GM10248 (cell line): ENCODE measurements at regions not wholly inside any gene's neighbourhood (a gene's known extent, or its start where the extent isn't known, plus 50 kb on each side); places are given as distances from the start of the nearest gene placed in this dataset.

Experiments used
- CTCF ChIA-PET: fragments of 300-600 bp; sonication (Branson Sonifier 250); formaldehyde crosslinking; extraction: SDS; loops from one replicate; lab custom pipeline; 2021; ENCODE audit warnings: antibody characterized with exemption; lab: Yijun Ruan, JAX
- POLR2A ChIA-PET: fragments of 350-650 bp; sonication (Branson Sonifier 250); formaldehyde crosslinking; extraction: SDS; loops from one replicate; lab custom pipeline; 2020; ENCODE audit warnings: antibody characterized with exemption; lab: Yijun Ruan, JAX
- DNase-seq: peaks from one replicate; pipeline ENCODE4 v3.0.0; 2012; ENCODE audit errors: extremely low spot score
- TF ChIP-seq, protein P1 (sequence below): IDR thresholded peaks from 2 replicates; pipeline ENCODE4 v1.5.1; 2012; ENCODE audit warnings: mild to moderate bottlenecking, low read depth; ENCODE audit errors: extremely low read depth, missing control alignments, control extremely low read depth

DNA sequence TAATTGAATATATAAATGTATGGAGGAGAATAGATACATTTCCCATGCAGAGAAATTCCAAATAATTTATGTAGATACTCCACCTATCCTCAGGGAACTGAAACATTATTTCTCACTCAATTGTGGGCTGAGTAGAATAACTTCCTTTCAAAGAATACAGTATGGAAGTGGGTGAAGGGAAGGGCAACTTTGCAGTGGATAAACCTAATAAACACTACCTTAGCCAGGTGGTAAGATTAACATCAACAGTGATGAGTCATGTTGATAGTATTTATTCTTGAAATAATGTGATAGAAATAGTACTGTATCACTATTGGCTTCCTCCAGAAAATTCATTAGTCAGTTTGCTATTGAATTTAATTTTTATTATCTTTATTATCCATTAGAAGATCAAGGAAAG, 716.4 kb upstream of the CHAC2 start:
- POLR2A ChIA-PET: no interaction called here
- CTCF ChIA-PET: no interaction called here
- DNase-seq: no peak
- TF ChIP-seq, protein P1, sequence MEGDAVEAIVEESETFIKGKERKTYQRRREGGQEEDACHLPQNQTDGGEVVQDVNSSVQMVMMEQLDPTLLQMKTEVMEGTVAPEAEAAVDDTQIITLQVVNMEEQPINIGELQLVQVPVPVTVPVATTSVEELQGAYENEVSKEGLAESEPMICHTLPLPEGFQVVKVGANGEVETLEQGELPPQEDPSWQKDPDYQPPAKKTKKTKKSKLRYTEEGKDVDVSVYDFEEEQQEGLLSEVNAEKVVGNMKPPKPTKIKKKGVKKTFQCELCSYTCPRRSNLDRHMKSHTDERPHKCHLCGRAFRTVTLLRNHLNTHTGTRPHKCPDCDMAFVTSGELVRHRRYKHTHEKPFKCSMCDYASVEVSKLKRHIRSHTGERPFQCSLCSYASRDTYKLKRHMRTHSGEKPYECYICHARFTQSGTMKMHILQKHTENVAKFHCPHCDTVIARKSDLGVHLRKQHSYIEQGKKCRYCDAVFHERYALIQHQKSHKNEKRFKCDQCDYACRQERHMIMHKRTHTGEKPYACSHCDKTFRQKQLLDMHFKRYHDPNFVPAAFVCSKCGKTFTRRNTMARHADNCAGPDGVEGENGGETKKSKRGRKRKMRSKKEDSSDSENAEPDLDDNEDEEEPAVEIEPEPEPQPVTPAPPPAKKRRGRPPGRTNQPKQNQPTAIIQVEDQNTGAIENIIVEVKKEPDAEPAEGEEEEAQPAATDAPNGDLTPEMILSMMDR: no peak

GRCh38 chr2:53040536-53041229, 726.9 kb upstream of the CHAC2 start:
- no peak for DNase-seq
- CTCF ChIA-PET: no interaction called here
- TF ChIP-seq, protein P1: no peak
- POLR2A ChIA-PET: no interaction called here

DNA sequence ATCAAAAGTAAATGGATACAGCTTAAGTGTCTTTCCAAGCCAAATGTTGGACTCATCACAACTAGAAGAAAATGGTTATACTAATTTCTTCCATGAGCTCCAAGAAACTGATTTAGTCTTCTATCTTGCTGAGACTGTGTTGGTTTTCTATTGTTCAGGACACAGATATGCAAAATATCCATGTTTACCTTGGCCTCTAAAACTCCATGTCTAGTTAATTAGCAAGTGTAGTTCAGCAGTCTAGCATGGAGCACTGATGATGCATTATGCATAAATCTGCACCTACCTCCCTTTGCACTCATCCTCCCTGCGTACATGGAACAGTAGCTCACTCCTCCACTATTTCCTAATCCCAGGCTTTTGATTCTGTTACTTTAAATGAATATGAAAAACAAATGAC, 731.4 kb upstream of the CHAC2 start:
- TF ChIP-seq, protein P1: no peak
- ChIA-PET CTCF (no interaction called here), POLR2A (no interaction called here)
- no peak for DNase-seq

- TF ChIP-seq, protein P1: no peak
- ChIA-PET CTCF (no interaction called here), POLR2A (no interaction called here)
- DNase-seq: no peak
Measured at GRCh38 chr2:53035153-53035552, 732.5 kb upstream of the CHAC2 start.

DNA sequence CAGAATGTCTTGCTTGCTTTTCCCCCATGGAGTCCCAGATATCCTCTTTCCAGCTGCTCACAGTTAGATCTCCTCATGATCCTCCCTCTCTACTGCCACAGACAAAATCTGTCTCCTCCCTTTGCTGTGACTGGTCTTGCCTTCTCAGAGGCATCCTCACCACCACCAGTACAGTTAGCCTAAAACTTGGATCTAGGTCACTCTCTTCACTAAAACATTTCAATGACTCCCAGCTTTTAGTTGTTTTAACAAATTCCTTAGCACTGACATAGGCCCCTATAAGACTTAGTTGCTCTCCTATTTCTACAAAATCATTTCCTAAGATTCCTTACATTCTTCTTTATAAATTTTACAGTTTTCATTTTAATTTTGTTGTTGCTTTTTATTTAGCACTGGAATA, 734.2 kb upstream of the CHAC2 start:
- TF ChIP-seq, protein P1: no peak
- no peak for DNase-seq
- CTCF ChIA-PET: no interaction called here

GRCh38 chr2:53028746-53029423, 738.7 kb upstream of the CHAC2 start:
- TF ChIP-seq, protein P1: no peak
- ChIA-PET CTCF (no interaction called here), POLR2A (no interaction called here)
- DNase-seq: no peak

More for the DNA sequence above, 734.2 kb upstream of the CHAC2 start:
- POLR2A ChIA-PET: no interaction called here
